ENCODE measurements at regions not wholly inside any gene's neighbourhood (a gene's known extent, or its start where the extent isn't known, plus 50 kb on each side); places are given as distances from the start of the nearest gene placed in this dataset.

DNA sequence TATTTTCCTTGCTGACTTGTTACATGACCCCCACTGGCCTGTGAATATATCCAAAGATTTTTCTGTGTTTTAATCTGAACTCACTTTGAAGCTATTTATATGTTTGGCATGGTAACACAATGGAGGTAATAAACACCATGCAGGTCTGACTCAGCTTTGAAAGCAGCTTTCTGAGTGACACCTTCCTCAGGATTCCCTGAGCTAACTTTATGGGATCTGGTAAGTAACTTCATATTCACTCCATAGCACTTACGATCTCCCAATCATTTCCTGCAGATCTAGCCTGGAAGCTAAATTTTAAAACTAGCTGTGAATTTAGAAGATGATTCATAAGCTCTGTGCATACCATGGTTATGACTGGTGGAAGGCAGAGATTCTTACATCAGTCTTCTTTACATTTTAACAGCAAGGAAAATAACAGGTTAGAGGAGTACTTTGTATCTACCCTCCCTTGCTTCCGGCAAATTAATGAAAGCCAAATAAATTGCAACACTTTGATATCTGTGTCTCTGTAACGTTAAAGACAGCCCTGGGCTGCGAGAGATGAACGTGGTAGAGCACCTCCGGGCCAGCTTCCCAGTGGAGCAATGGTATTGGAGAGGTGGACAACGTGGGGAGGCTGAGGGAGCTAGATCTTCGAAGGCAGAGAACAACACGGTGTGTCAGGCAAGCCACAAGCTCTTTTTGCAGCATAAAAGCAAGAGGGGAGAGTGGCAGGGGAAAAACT, 170.2 kb upstream of the KLF14 start:
- DNase-seq: no peak
- no peak overlapping the region for H3K4me3 ChIP-seq
- no peaks in the 10 kb centered on the region for H3K27me3 ChIP-seq
- H3K27ac ChIP-seq: peak overlapping the region; percentile 59 to 76 (median 72)
- 64 to 69% methylated on average over 9 of the region's 9 CpGs for WGBS, 2 donors
- peaks cover 0 to 42% (median 18%) of the 10 kb centered on the region in 4 donors for H3K36me3 ChIP-seq
- H3K9me3 ChIP-seq: no peaks in the 10 kb centered on the region
- peaks cover 66 to 84% (median 72%) of the 10 kb centered on the region in 4 donors for H3K4me1 ChIP-seq
- no peak for TF ChIP-seq POLR2AphosphoS5 (IDR thresholded peaks at IDR 0.05)
- TF ChIP-seq, protein P1, sequence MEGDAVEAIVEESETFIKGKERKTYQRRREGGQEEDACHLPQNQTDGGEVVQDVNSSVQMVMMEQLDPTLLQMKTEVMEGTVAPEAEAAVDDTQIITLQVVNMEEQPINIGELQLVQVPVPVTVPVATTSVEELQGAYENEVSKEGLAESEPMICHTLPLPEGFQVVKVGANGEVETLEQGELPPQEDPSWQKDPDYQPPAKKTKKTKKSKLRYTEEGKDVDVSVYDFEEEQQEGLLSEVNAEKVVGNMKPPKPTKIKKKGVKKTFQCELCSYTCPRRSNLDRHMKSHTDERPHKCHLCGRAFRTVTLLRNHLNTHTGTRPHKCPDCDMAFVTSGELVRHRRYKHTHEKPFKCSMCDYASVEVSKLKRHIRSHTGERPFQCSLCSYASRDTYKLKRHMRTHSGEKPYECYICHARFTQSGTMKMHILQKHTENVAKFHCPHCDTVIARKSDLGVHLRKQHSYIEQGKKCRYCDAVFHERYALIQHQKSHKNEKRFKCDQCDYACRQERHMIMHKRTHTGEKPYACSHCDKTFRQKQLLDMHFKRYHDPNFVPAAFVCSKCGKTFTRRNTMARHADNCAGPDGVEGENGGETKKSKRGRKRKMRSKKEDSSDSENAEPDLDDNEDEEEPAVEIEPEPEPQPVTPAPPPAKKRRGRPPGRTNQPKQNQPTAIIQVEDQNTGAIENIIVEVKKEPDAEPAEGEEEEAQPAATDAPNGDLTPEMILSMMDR (IDR thresholded peaks at IDR 0.05): no peak
- no peak for TF ChIP-seq EP300 (IDR thresholded peaks at IDR 0.05)
- no peak for TF ChIP-seq POLR2A (IDR thresholded peaks at IDR 0.05)
- peak in 1 of 2 donors; percentile 27 for ATAC-seq (ENCODE audit: low FRiP score in 2 of 2)

DNA sequence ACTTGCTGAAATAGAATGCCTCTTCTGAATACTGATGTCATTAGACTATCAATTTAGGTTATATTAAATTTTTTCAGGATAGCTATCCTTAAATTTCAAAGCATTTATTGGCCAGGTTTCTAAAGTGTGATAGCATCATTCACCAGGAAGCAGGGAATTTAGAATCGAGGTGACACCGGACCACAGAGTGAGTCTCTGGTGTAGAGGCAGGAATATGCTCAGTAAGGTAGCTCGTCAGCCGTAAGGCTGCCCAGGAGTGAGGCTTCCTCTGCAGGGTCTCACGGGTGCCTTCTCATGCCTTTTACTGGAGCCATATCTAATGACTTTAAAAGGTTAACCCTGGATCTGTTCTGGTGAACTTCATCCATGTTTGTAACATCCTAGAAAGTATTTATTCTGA, 170.8 kb upstream of the KLF14 start:
- Histone ChIP-seq H3K27ac (peak overlapping the region in 3 of 4 donors; percentile 72 to 76 (median 72)), H3K4me3 (no peak overlapping the region), H3K36me3 (peaks cover 0 to 44% (median 18%) of the 10 kb centered on the region in 4 donors), H3K4me1 (peaks cover 62 to 84% (median 72%) of the 10 kb centered on the region in 4 donors), H3K9me3 (no peaks in the 10 kb centered on the region), H3K27me3 (no peaks in the 10 kb centered on the region)
- ATAC-seq (ENCODE audit: low FRiP score in 2 of 2) (no peak), DNase-seq (no peak)
- no peak for TF ChIP-seq EP300 (IDR thresholded peaks at IDR 0.05)
- no peak for TF ChIP-seq POLR2A (IDR thresholded peaks at IDR 0.05)
- TF ChIP-seq, protein P1 (IDR thresholded peaks at IDR 0.05): no peak
- TF ChIP-seq POLR2AphosphoS5 (IDR thresholded peaks at IDR 0.05): no peak
- 74 to 81% methylated on average over 5 of the region's 5 CpGs for WGBS, 2 donors

DNA sequence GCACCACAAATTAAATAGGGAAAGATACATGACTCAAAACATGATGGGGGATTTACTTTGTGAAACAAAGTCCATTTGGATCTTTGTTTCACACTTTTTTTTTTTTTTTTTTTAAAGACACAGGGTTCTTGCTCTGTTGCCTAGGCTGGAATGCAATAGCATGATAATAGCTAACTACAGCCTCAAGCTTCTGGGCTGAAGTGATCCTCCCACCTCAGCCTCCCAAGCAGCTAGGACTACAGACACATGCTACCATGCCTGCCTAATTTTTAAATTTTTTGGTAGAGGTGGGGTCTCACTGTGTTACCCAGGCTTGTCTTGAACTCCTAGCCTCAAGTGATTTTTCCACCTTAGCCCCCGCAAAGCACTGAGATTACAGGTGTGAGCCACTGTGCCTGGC, 172.6 kb upstream of the KLF14 start:
- ATAC-seq (ENCODE audit: low FRiP score in 2 of 2) (no peak), DNase-seq (no peak)
- H3K36me3 ChIP-seq: peaks cover 0 to 43% (median 14%) of the 10 kb centered on the region in 4 donors
- TF ChIP-seq POLR2A (IDR thresholded peaks at IDR 0.05): no peak
- TF ChIP-seq, protein P1 (IDR thresholded peaks at IDR 0.05): no peak
- no peak for TF ChIP-seq POLR2AphosphoS5 (IDR thresholded peaks at IDR 0.05)
- no peak for TF ChIP-seq EP300 (IDR thresholded peaks at IDR 0.05)
- H3K4me1 ChIP-seq: peaks cover 58 to 84% (median 70%) of the 10 kb centered on the region in 4 donors
- WGBS, 2 donors: 88 to 92% methylated on average over 1 of the region's 1 CpG
- H3K9me3 ChIP-seq: no peaks in the 10 kb centered on the region
- H3K4me3 ChIP-seq: no peak overlapping the region
- no peaks in the 10 kb centered on the region for H3K27me3 ChIP-seq
- H3K27ac ChIP-seq: no peak overlapping the region

DNA sequence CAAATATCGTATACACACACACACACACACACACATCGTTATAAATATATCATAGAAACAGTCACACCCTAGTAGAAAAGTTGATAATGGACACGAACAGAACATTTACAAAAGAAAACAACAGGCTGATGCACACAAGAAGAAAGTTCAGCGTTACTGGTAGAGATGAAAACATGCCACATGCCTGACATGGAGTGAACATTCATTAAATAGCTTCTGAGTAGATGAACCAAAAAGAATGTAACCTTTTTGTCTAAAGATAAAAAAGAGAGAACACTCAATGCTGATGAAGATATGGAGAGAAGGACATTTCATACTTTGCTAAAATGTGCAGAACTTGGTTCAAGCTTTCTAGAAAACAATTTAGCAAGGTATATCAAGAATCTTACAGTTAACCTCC, 173.4 kb upstream of the KLF14 start:
- no peak overlapping the region for H3K4me3 ChIP-seq
- peaks cover 58 to 84% (median 68%) of the 10 kb centered on the region in 4 donors for H3K4me1 ChIP-seq
- H3K27me3 ChIP-seq: no peaks in the 10 kb centered on the region
- peak overlapping the region in 1 of 4 donors; percentile 20 for H3K27ac ChIP-seq
- no peaks in the 10 kb centered on the region for H3K9me3 ChIP-seq
- H3K36me3 ChIP-seq: peaks cover 0 to 39% (median 11%) of the 10 kb centered on the region in 4 donors
- TF ChIP-seq POLR2AphosphoS5 (IDR thresholded peaks at IDR 0.05) (no peak), POLR2A (IDR thresholded peaks at IDR 0.05) (no peak), EP300 (IDR thresholded peaks at IDR 0.05) (no peak)
- TF ChIP-seq, protein P1 (IDR thresholded peaks at IDR 0.05): no peak
- no peak for DNase-seq
- no peak for ATAC-seq (ENCODE audit: low FRiP score in 2 of 2)
- 78 to 84% methylated on average over 4 of the region's 4 CpGs for WGBS, 2 donors

All from upper lobe of left lung (tissue), 6 donors.